ENCODE measurements at regions not wholly inside any gene's neighbourhood (a gene's known extent, or its start where the extent isn't known, plus 50 kb on each side); places are given as distances from the start of the nearest gene placed in this dataset.

GRCh38 chr12:42729535-42729900 is 140.0 kb upstream of the PRICKLE1 start (continued):
- TF ChIP-seq PREB (CRISPR knock-in tag; IDR thresholded peaks at IDR 0.05; ENCODE audit: borderline replicate concordance), result no peak
- TF ChIP-seq, protein P1, sequence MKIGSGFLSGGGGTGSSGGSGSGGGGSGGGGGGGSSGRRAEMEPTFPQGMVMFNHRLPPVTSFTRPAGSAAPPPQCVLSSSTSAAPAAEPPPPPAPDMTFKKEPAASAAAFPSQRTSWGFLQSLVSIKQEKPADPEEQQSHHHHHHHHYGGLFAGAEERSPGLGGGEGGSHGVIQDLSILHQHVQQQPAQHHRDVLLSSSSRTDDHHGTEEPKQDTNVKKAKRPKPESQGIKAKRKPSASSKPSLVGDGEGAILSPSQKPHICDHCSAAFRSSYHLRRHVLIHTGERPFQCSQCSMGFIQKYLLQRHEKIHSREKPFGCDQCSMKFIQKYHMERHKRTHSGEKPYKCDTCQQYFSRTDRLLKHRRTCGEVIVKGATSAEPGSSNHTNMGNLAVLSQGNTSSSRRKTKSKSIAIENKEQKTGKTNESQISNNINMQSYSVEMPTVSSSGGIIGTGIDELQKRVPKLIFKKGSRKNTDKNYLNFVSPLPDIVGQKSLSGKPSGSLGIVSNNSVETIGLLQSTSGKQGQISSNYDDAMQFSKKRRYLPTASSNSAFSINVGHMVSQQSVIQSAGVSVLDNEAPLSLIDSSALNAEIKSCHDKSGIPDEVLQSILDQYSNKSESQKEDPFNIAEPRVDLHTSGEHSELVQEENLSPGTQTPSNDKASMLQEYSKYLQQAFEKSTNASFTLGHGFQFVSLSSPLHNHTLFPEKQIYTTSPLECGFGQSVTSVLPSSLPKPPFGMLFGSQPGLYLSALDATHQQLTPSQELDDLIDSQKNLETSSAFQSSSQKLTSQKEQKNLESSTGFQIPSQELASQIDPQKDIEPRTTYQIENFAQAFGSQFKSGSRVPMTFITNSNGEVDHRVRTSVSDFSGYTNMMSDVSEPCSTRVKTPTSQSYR (CRISPR knock-in tag; IDR thresholded peaks at IDR 0.05), result no peak
- no peak for TF ChIP-seq CBFB (CRISPR knock-in tag; IDR thresholded peaks at IDR 0.05; ENCODE audit: low read depth)
- TF ChIP-seq, protein P2, sequence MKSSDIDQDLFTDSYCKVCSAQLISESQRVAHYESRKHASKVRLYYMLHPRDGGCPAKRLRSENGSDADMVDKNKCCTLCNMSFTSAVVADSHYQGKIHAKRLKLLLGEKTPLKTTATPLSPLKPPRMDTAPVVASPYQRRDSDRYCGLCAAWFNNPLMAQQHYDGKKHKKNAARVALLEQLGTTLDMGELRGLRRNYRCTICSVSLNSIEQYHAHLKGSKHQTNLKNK (CRISPR knock-in tag; IDR thresholded peaks at IDR 0.05), result no peak
- no peak for TF ChIP-seq SP1 (CRISPR knock-in tag; conservative IDR thresholded peaks at IDR 0.05)
- no peak for TF ChIP-seq SMAD3 (CRISPR knock-in tag; IDR thresholded peaks at IDR 0.05; ENCODE audit: borderline replicate concordance)
- no peak for TF ChIP-seq ZNF423 (CRISPR knock-in tag; IDR thresholded peaks at IDR 0.05)

DNA sequence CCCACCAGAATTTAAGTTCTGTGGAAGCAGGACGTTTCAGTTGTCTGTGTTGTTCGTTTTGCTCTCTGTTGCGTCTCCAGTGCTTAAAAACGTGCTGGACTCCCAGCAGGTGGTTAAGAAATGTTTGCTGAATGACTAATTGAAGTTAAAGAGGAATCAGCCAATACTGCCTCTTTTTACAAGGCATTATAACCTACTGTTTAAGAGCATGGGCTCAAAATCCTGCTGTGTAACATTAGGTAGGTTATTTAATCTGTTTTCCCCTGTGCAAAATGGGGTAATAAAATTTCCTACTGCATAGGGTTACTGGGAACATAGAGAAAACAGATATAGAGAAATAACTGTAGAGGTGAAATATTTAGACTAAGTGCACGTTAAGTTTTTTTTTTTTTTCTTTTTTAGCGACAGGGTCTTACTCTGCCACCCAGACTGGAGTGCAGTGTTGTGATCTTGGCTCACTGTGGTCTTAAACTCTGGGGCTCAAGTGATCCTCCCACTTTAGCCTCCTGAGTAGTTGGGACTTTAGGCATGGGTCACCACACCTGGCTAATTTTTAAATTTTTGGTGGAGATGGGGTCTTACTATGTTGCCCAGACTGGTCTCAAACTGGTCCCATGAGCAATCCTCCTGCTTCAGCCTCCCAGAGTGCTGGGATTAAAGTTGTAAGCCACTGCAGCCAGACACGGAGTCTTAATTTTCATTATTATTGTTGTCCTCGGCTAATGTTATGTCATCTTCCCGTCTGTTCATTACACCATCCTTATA is 139.4 kb upstream of the PRICKLE1 start:
- H3K4me3 Mint-ChIP-seq, result no peak overlapping the region
- CTCF ChIA-PET, result no interaction called here
- no peaks in the 10 kb centered on the region for H3K9me3 Mint-ChIP-seq
- no peak for ATAC-seq
- no peak for DNase-seq (ENCODE audit: low spot score)
- H3K27ac Mint-ChIP-seq, result no peak overlapping the region
- POLR2A ChIA-PET, result no interaction called here
- H3K36me3 Mint-ChIP-seq, result no peaks in the 10 kb centered on the region; the same call in 1 of the 2 replicates
- no peaks in the 10 kb centered on the region for H3K4me1 Mint-ChIP-seq
- no peaks in the 10 kb centered on the region for H3K27me3 Mint-ChIP-seq (ENCODE audit: low read depth)
- no peak for TF ChIP-seq TCF7 (CRISPR knock-in tag; IDR thresholded peaks at IDR 0.05; ENCODE audit: low read depth)
- no peak for TF ChIP-seq ELF4 (CRISPR knock-in tag; IDR thresholded peaks at IDR 0.05; ENCODE audit: low read depth)
- no peak for TF ChIP-seq PRRX2 (CRISPR knock-in tag; IDR thresholded peaks at IDR 0.05)
- TF ChIP-seq, protein P3, sequence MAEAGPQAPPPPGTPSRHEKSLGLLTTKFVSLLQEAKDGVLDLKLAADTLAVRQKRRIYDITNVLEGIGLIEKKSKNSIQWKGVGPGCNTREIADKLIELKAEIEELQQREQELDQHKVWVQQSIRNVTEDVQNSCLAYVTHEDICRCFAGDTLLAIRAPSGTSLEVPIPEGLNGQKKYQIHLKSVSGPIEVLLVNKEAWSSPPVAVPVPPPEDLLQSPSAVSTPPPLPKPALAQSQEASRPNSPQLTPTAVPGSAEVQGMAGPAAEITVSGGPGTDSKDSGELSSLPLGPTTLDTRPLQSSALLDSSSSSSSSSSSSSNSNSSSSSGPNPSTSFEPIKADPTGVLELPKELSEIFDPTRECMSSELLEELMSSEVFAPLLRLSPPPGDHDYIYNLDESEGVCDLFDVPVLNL (CRISPR knock-in tag; IDR thresholded peaks at IDR 0.05; ENCODE audit: borderline replicate concordance, low read depth), result no peak
- no peak for TF ChIP-seq ZNF416 (CRISPR knock-in tag; IDR thresholded peaks at IDR 0.05)
- no peak for TF ChIP-seq FOXK1 (CRISPR knock-in tag; IDR thresholded peaks at IDR 0.05)
- TF ChIP-seq STAT6 (CRISPR knock-in tag; conservative IDR thresholded peaks at IDR 0.05; ENCODE audit: low read depth), result no peak
- TF ChIP-seq, protein P4, sequence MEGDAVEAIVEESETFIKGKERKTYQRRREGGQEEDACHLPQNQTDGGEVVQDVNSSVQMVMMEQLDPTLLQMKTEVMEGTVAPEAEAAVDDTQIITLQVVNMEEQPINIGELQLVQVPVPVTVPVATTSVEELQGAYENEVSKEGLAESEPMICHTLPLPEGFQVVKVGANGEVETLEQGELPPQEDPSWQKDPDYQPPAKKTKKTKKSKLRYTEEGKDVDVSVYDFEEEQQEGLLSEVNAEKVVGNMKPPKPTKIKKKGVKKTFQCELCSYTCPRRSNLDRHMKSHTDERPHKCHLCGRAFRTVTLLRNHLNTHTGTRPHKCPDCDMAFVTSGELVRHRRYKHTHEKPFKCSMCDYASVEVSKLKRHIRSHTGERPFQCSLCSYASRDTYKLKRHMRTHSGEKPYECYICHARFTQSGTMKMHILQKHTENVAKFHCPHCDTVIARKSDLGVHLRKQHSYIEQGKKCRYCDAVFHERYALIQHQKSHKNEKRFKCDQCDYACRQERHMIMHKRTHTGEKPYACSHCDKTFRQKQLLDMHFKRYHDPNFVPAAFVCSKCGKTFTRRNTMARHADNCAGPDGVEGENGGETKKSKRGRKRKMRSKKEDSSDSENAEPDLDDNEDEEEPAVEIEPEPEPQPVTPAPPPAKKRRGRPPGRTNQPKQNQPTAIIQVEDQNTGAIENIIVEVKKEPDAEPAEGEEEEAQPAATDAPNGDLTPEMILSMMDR (IDR thresholded peaks at IDR 0.05), result no peak
- TF ChIP-seq EMX1 (CRISPR knock-in tag; IDR thresholded peaks at IDR 0.05), result no peak
- no peak for TF ChIP-seq NR1H2 (CRISPR knock-in tag; IDR thresholded peaks at IDR 0.05)
- TF ChIP-seq, protein P5, sequence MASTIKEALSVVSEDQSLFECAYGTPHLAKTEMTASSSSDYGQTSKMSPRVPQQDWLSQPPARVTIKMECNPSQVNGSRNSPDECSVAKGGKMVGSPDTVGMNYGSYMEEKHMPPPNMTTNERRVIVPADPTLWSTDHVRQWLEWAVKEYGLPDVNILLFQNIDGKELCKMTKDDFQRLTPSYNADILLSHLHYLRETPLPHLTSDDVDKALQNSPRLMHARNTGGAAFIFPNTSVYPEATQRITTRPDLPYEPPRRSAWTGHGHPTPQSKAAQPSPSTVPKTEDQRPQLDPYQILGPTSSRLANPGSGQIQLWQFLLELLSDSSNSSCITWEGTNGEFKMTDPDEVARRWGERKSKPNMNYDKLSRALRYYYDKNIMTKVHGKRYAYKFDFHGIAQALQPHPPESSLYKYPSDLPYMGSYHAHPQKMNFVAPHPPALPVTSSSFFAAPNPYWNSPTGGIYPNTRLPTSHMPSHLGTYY (CRISPR knock-in tag; IDR thresholded peaks at IDR 0.05), result no peak
- TF ChIP-seq, protein P6, sequence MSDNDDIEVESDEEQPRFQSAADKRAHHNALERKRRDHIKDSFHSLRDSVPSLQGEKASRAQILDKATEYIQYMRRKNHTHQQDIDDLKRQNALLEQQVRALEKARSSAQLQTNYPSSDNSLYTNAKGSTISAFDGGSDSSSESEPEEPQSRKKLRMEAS (CRISPR knock-in tag; IDR thresholded peaks at IDR 0.05), result no peak
- TF ChIP-seq, protein P7, sequence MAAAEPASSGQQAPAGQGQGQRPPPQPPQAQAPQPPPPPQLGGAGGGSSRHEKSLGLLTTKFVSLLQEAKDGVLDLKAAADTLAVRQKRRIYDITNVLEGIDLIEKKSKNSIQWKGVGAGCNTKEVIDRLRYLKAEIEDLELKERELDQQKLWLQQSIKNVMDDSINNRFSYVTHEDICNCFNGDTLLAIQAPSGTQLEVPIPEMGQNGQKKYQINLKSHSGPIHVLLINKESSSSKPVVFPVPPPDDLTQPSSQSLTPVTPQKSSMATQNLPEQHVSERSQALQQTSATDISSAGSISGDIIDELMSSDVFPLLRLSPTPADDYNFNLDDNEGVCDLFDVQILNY (CRISPR knock-in tag; IDR thresholded peaks at IDR 0.05), result no peak
- no peak for TF ChIP-seq JUN (CRISPR knock-in tag; IDR thresholded peaks at IDR 0.05)

All from WTC11 (cell line).